Mesothelial cell of epicardium (in vitro differentiated cells): ENCODE measurements at regions not wholly inside any gene's neighbourhood (a gene's known extent, or its start where the extent isn't known, plus 50 kb on each side); places are given as distances from the start of the nearest gene placed in this dataset.

Experiments used
- DNase-seq, 2 experiments: peaks; one replicate each; pipeline ENCODE4 v3.0.0; 2021; ENCODE audit warnings: low spot score in 2 of 2; ENCODE audit not compliant: unreplicated experiment in 2 of 2
- H3K27ac Mint-ChIP-seq: 2 replicates; pipeline ENCODE4 v1.8.0; 2021; ENCODE audit warnings: mixed read lengths
- H3K27me3 Mint-ChIP-seq: 2 replicates; pipeline ENCODE4 v1.8.0; 2021; ENCODE audit warnings: low read depth, mixed read lengths
- H3K36me3 Mint-ChIP-seq: 2 replicates; pipeline ENCODE4 v1.8.0; 2021; ENCODE audit warnings: mixed read lengths
- H3K4me1 Mint-ChIP-seq: 2 replicates; pipeline ENCODE4 v1.8.0; 2021; ENCODE audit warnings: mixed read lengths
- H3K4me3 Mint-ChIP-seq: 2 replicates; pipeline ENCODE4 v1.8.0; 2021; ENCODE audit warnings: mild to moderate bottlenecking, moderate library complexity, mixed read lengths
- H3K9me3 Mint-ChIP-seq: 2 replicates; pipeline ENCODE4 v1.8.0; 2021; ENCODE audit warnings: mixed read lengths
- TF ChIP-seq, protein P1 (sequence below): fragments of 200-600 bp; sonication (generic); IDR thresholded peaks from one replicate; pipeline ENCODE4 v1.5.0; 2021; ENCODE audit warnings: antibody characterized with exemption; ENCODE audit not compliant: unreplicated experiment

DNA sequence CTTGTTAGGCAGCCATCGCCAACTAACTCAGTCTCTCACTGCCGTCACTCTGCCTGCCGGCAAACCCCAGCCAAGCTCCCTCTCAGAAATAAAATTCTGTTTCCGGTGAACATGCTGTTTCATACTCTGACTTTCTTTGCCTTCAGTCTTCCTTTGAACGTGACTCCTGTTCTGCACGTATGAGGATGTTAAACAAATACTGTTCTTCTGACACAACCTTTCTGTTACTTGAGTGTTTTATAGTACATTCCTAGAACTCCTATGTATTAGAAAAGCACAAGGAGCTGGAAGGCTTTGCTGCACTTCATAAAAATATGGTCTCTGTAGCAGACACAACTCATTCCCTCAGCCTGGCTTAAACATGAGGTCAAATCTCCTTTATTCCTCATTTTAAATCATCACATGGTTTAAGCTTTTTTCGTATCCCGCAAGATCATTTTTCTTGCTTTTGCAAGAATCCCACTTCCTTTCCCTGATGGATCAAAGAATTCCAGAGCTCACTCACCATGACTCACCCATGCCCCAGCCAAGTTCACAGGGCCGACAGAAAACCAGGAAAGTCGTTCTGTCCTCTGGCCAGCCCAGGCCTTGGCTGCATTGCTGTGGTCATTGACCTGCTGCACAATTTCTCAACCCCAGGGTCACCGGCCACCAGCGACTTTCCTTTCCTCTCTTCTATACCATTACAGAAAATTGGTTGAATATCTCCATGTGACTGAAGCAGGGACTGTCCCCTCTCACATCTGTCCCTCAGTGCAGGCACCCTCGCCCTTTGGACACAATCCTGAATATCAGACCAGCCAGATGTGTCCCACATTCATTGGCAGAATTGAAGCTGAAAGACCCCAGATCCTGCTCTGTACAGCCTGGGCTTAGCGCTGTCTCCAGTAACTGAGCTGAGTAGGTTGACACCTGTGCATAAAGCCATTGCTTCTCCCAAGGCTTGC, 183.1 kb upstream of the ARL4C start:
- H3K36me3 Mint-ChIP-seq, result no peaks in the 10 kb centered on the region
- H3K9me3 Mint-ChIP-seq, result no peaks in the 10 kb centered on the region
- H3K4me3 Mint-ChIP-seq, result no peak overlapping the region
- no peaks in the 10 kb centered on the region for H3K27me3 Mint-ChIP-seq
- peaks cover 35% of the 10 kb centered on the region for H3K4me1 Mint-ChIP-seq
- no peak overlapping the region for H3K27ac Mint-ChIP-seq
- no peak for DNase-seq
- TF ChIP-seq, protein P1, sequence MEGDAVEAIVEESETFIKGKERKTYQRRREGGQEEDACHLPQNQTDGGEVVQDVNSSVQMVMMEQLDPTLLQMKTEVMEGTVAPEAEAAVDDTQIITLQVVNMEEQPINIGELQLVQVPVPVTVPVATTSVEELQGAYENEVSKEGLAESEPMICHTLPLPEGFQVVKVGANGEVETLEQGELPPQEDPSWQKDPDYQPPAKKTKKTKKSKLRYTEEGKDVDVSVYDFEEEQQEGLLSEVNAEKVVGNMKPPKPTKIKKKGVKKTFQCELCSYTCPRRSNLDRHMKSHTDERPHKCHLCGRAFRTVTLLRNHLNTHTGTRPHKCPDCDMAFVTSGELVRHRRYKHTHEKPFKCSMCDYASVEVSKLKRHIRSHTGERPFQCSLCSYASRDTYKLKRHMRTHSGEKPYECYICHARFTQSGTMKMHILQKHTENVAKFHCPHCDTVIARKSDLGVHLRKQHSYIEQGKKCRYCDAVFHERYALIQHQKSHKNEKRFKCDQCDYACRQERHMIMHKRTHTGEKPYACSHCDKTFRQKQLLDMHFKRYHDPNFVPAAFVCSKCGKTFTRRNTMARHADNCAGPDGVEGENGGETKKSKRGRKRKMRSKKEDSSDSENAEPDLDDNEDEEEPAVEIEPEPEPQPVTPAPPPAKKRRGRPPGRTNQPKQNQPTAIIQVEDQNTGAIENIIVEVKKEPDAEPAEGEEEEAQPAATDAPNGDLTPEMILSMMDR, result no peak

- TF ChIP-seq, protein P1, result no peak
- Mint-ChIP-seq H3K4me3 (no peak overlapping the region), H3K36me3 (no peaks in the 10 kb centered on the region), H3K4me1 (peaks cover 38% of the 10 kb centered on the region), H3K27me3 (peaks cover 2% of the 10 kb centered on the region), H3K27ac (no peak overlapping the region), H3K9me3 (no peaks in the 10 kb centered on the region)
- DNase-seq, result no peak
Measured at GRCh38 chr2:234679301-234679740, 182.4 kb upstream of the ARL4C start.

DNA sequence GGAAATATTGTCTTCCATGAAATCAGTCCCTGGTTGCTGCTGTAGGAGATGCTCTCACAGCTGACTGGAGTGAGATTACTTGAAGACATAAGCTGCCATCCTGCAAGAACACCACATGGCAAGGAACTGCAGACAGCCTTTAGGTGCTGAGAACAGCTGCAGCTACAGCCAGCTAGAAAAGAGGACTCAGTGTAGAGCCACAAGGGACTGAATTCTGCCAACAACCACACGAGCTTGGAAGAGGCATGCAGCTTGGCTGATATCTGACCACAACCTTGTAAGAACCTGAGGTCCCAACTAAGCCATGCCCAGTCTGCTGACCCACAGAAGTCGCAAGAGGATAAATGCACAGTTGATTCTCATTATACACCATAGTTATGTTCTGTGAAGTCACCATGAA, 181.8 kb upstream of the ARL4C start:
- DNase-seq, result no peak
- H3K4me1 Mint-ChIP-seq, result peaks cover 34% of the 10 kb centered on the region
- H3K27me3 Mint-ChIP-seq, result peaks cover 2% of the 10 kb centered on the region
- TF ChIP-seq, protein P1, result no peak
- no peak overlapping the region for H3K27ac Mint-ChIP-seq
- H3K9me3 Mint-ChIP-seq, result peaks cover under 1% of the 10 kb centered on the region
- no peak overlapping the region for H3K4me3 Mint-ChIP-seq
- no peaks in the 10 kb centered on the region for H3K36me3 Mint-ChIP-seq

GRCh38 chr2:234677758-234678538, 181.1 kb upstream of the ARL4C start:
- H3K27me3 Mint-ChIP-seq, result peaks cover 5% of the 10 kb centered on the region
- peaks cover 32% of the 10 kb centered on the region for H3K4me1 Mint-ChIP-seq
- H3K9me3 Mint-ChIP-seq, result peaks cover 8% of the 10 kb centered on the region
- DNase-seq, result no peak
- H3K36me3 Mint-ChIP-seq, result peaks cover 3% of the 10 kb centered on the region
- no peak overlapping the region for H3K27ac Mint-ChIP-seq
- TF ChIP-seq, protein P1, result no peak
- no peak overlapping the region for H3K4me3 Mint-ChIP-seq

DNA sequence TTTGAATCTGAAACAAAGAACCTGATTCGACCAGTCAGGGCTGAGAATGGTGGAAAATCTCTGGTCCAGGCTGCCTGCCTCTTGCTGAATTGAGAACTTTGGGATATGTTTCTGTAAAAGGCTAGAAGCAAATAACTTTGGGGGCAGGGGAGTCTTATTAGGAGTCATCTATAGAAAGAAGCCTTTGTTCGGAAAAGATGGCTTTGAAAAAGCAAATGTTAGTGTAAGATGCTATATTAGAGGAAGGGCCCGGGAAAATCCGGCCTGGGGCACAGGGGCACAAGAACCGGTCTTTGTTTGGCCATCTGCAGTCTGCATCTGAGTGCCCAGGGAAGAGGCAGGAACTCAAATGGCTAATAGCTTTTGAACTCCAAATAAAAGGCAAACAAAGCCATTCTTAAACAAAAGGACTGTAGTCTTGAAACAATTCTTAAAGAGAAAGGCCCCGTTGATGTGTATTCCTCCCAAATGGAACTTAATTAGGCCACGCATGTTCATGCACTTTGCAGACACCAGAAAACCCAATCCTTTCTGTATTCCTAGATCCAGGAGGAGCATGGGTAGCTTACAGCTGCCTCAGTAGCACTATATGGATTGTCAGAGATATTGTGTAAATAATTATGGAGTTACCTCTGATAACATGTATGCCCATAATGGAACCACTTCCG, 180.0 kb upstream of the ARL4C start:
- no peak for DNase-seq
- Mint-ChIP-seq H3K4me3 (no peak overlapping the region), H3K36me3 (peaks cover 3% of the 10 kb centered on the region), H3K4me1 (peaks cover 23% of the 10 kb centered on the region), H3K27me3 (peaks cover 7% of the 10 kb centered on the region), H3K27ac (no peak overlapping the region), H3K9me3 (peaks cover 9% of the 10 kb centered on the region)
- TF ChIP-seq, protein P1, result no peak
